HCT116 (cell line): ENCODE measurements at regions not wholly inside any gene's neighbourhood (a gene's known extent, or its start where the extent isn't known, plus 50 kb on each side); places are given as distances from the start of the nearest gene placed in this dataset.

Experiments used
- ATAC-seq: fragments of 200-7000 bp; cut with Tn5 transposase; 2 replicates; pipeline ENCODE4 v1.9.1; 2020; ENCODE audit warnings: mild to moderate bottlenecking, moderate library complexity
- BruUV-seq: library from RNA; stranded (reverse); fragments of 400-500 nt; replicated peaks from 2 replicates; lab custom pipeline; 2021; lab: Mats Ljungman, UMichigan
- CTCF ChIA-PET: fragments of 300-600 bp; sonication (Branson Sonifier 250); formaldehyde crosslinking; loops from one replicate; lab custom pipeline; 2021; ENCODE audit warnings: antibody characterized with exemption; lab: Charles Lee
- POLR2A ChIA-PET: fragments of 300-600, 350-600 bp; sonication (Branson Sonifier 250); formaldehyde crosslinking; loops from one replicate; lab custom pipeline; 2021; ENCODE audit warnings: antibody characterized with exemption; lab: Charles Lee
- RAD21 ChIA-PET, 2 experiments: fragments of 300-600 bp; sonication (Branson Sonifier 250); formaldehyde crosslinking; loops; one replicate each; lab custom pipeline; 2023; ENCODE audit warnings: low total read pairs in 2 of 2; ENCODE audit not compliant: uncharacterized antibody in 2 of 2, unreplicated experiment in 2 of 2, low non-redundant PET in 1 of 2; lab: Charles Lee
- DNase-seq: peaks from one replicate; pipeline ENCODE4 v3.0.0-alpha.2; 2010; ENCODE audit warnings: low read depth, low spot score
- H2AFZ ChIP-seq: fragments of 200-600 bp; shearing (Covaris generic), sonication (generic); 2 replicates; pipeline ENCODE4 v1.6.1; 2017; ENCODE audit warnings: low read depth, mixed run types, mixed read lengths, antibody characterized with exemption, low read length; ENCODE audit not compliant: poor library complexity, severe bottlenecking
- H3K27ac ChIP-seq: 2 replicates; pipeline ENCODE4 v1.5.1; 2012; ENCODE audit warnings: low read depth, low read length
- H3K27me3 ChIP-seq: fragments of 200-600 bp; sonication (generic); 2 replicates; pipeline ENCODE4 v1.6.1; 2016; ENCODE audit warnings: mixed run types, low read length, mixed read lengths; ENCODE audit not compliant: insufficient read depth
- H3K36me3 ChIP-seq, 2 experiments: fragments of 200-500 bp in 1 of 2; fragments of 200-600 bp in 1 of 2; sonication (Bioruptor generic) in 1 of 2; sonication (generic) in 1 of 2; 2 replicates each; pipeline versions ENCODE4 v1.5.1 to v1.6.1; 2014 to 2016; ENCODE audit warnings: low read length in 2 of 2, inconsistent platforms in 1 of 2, mixed read lengths in 1 of 2, mixed run types in 1 of 2; ENCODE audit not compliant: insufficient read depth in 2 of 2, control insufficient read depth in 1 of 2
- H3K4me1 ChIP-seq, 2 experiments: fragments of 200-600 bp in 1 of 2; sonication (generic) in 1 of 2; 2 replicates each; pipeline versions ENCODE4 v1.5.1 to v1.6.1; 2012 to 2017; ENCODE audit warnings: low read length in 2 of 2, inconsistent platforms in 1 of 2, mild to moderate bottlenecking in 1 of 2, mixed read lengths in 1 of 2, mixed run types in 1 of 2, moderate library complexity in 1 of 2; ENCODE audit not compliant: insufficient read depth in 2 of 2, control insufficient read depth in 1 of 2
- H3K4me2 ChIP-seq: fragments of 200-600 bp; sonication (generic); 2 replicates; pipeline ENCODE4 v1.6.1; 2017; ENCODE audit warnings: mixed run types, low read length, mixed read lengths
- H3K4me3 ChIP-seq, 2 experiments: fragments of 200-600 bp in 1 of 2; sonication (generic) in 1 of 2; replicated peaks in 1 of 2; 2 replicates each; pipeline ENCODE4 v1.5.1; 2011 to 2016; ENCODE audit warnings: low read length in 2 of 2, control low read depth in 1 of 2, low read depth in 1 of 2, mild to moderate bottlenecking in 1 of 2, mixed read lengths in 1 of 2, mixed run types in 1 of 2
- H3K79me2 ChIP-seq: fragments of 200-600 bp; sonication (generic); 2 replicates; pipeline ENCODE4 v1.6.1; 2017; ENCODE audit warnings: mild to moderate bottlenecking, mixed run types, low read length, moderate library complexity, mixed read lengths; ENCODE audit not compliant: insufficient read depth
- H3K9ac ChIP-seq: fragments of 200-600 bp; sonication (generic); 2 replicates; pipeline ENCODE4 v1.6.1; 2016; ENCODE audit warnings: low read length, mixed read lengths
- H3K9me2 ChIP-seq: fragments of 200-600 bp; sonication (generic), shearing (Covaris generic); 2 replicates; pipeline ENCODE4 v1.6.1; 2017; ENCODE audit warnings: mixed run types, mild to moderate bottlenecking, moderate library complexity; ENCODE audit not compliant: insufficient read depth
- H3K9me3 ChIP-seq, 2 experiments: fragments of 200-500 bp in 1 of 2; fragments of 200-600 bp in 1 of 2; sonication (Bioruptor generic) in 1 of 2; sonication (generic) in 1 of 2; 2 replicates each; pipeline ENCODE4 v1.6.1; 2014 to 2017; ENCODE audit warnings: low read length in 2 of 2, mixed read lengths in 2 of 2, inconsistent platforms in 1 of 2, low read depth in 1 of 2, mild to moderate bottlenecking in 1 of 2, mixed run types in 1 of 2, moderate library complexity in 1 of 2; ENCODE audit not compliant: control insufficient read depth in 1 of 2, insufficient read depth in 1 of 2
- H4K20me1 ChIP-seq: fragments of 200-600 bp; sonication (generic), shearing (Covaris generic); 2 replicates; pipeline ENCODE4 v1.6.1; 2017; ENCODE audit warnings: mixed run types, mild to moderate bottlenecking, moderate library complexity; ENCODE audit not compliant: insufficient read depth
- ATF3 ChIP-seq: IDR thresholded peaks from 2 replicates; pipeline ENCODE4 v1.6.1; 2012
- CBX3 ChIP-seq: IDR thresholded peaks from 2 replicates; pipeline ENCODE4 v1.6.1; 2012; ENCODE audit warnings: low read depth
- CEBPB ChIP-seq: IDR thresholded peaks from 2 replicates; pipeline ENCODE4 v1.6.1; 2012; ENCODE audit warnings: low read depth
- CTCF ChIP-seq, 3 experiments: fragments of 200-600 bp in 1 of 3; sonication (generic) in 1 of 3; IDR thresholded peaks in 2 of 3; conservative IDR thresholded peaks in 1 of 3; 2 replicates each; pipeline ENCODE4 v1.5.1; 2012 to 2017; ENCODE audit warnings: low read depth in 2 of 3, low read length in 2 of 3, antibody characterized with exemption in 1 of 3, borderline replicate concordance in 1 of 3, control low read depth in 1 of 3, mild to moderate bottlenecking in 1 of 3, mixed read lengths in 1 of 3, mixed run types in 1 of 3, moderate library complexity in 1 of 3; ENCODE audit not compliant: insufficient read depth in 1 of 3
- ELF1 ChIP-seq: IDR thresholded peaks from 2 replicates; pipeline ENCODE4 v1.6.1; 2012; ENCODE audit warnings: low read depth, borderline replicate concordance
- EZH2 ChIP-seq: fragments of 200-600 bp; sonication (generic); IDR thresholded peaks from 2 replicates; pipeline ENCODE4 v1.6.1; 2017; ENCODE audit warnings: antibody characterized with exemption, mixed run types
- EZH2phosphoT487 ChIP-seq: fragments of 200-600 bp; IDR thresholded peaks from 2 replicates; pipeline ENCODE4 v1.6.1; 2018; ENCODE audit warnings: antibody characterized with exemption, borderline replicate concordance
- FOSL1 ChIP-seq: IDR thresholded peaks from 2 replicates; pipeline ENCODE4 v1.6.1; 2012; ENCODE audit warnings: low read depth
- JUND ChIP-seq: IDR thresholded peaks from 2 replicates; pipeline ENCODE4 v1.6.1; 2012
- POLR2A ChIP-seq: IDR thresholded peaks from 2 replicates; pipeline ENCODE4 v1.7.0; 2011; ENCODE audit warnings: borderline replicate concordance; ENCODE audit not compliant: insufficient read depth, insufficient read length; ENCODE audit errors: extremely low read depth
- POLR2AphosphoS5 ChIP-seq: IDR thresholded peaks from 2 replicates; pipeline ENCODE4 v1.6.1; 2011; ENCODE audit warnings: mild to moderate bottlenecking, low read depth, low read length, moderate library complexity
- REST ChIP-seq: IDR thresholded peaks from 2 replicates; pipeline ENCODE4 v1.6.1; 2012; ENCODE audit warnings: low read depth
- SIN3A ChIP-seq: IDR thresholded peaks from 2 replicates; pipeline ENCODE4 v1.6.1; 2012; ENCODE audit warnings: low read depth
- SRF ChIP-seq: IDR thresholded peaks from 2 replicates; pipeline ENCODE4 v1.6.1; 2012; ENCODE audit warnings: low read depth
- TCF7L2 ChIP-seq: IDR thresholded peaks from 2 replicates; pipeline ENCODE4 v1.7.0; 2011; ENCODE audit warnings: borderline replicate concordance, inconsistent platforms; ENCODE audit not compliant: insufficient read depth, insufficient read length; ENCODE audit errors: extremely low read depth
- ZFX ChIP-seq: fragments of 450-650 bp; IDR thresholded peaks from 2 replicates; pipeline ENCODE4 v1.6.1; 2017
- ZNF274 ChIP-seq: fragments of 200-500 bp; sonication (Bioruptor generic); IDR thresholded peaks from 2 replicates; pipeline ENCODE4 v1.6.1; 2014; ENCODE audit warnings: mild to moderate bottlenecking, low read depth, low read length, inconsistent platforms
- intact Hi-C: fragments of 100-400 bp; cut with micrococcal nuclease; formaldehyde crosslinking; loops from 2 replicates; pipeline ENCODE4 v1.10.0; 2022
- TF ChIP-seq, protein P1 (sequence below): IDR thresholded peaks from 2 replicates; pipeline ENCODE4 v1.6.1; 2011; ENCODE audit warnings: mild to moderate bottlenecking, low read length, moderate library complexity; ENCODE audit not compliant: insufficient replicate concordance; ENCODE audit errors: extremely low read depth

GRCh38 chr11:104476898-104477297, 313.0 kb upstream of the PDGFD start:
- Histone ChIP-seq H4K20me1 (no peaks in the 10 kb centered on the region), H3K27me3 (no peaks in the 10 kb centered on the region), H3K9ac (no peak overlapping the region), H3K27ac (no peak overlapping the region), H3K4me1 (no peaks in the 10 kb centered on the region), H3K9me3 (no peaks in the 10 kb centered on the region), H3K4me2 (no peak overlapping the region), H3K4me3 (no peak overlapping the region), H3K79me2 (no peaks in the 10 kb centered on the region), H3K36me3 (no peaks in the 10 kb centered on the region), H3K9me2 (no peaks in the 10 kb centered on the region), H2AFZ (no peak overlapping the region)
- ATAC-seq: no peak
- no TSS peak for BruUV-seq
- intact Hi-C loops: no loop called here
- ChIA-PET CTCF (no interaction called here), POLR2A (no interaction called here), RAD21 (no interaction called here)
- TF ChIP-seq CTCF (IDR thresholded peaks at IDR 0.05 in 2 of 3, conservative IDR thresholded peaks at IDR 0.05 in 1 of 3; ENCODE audit: borderline replicate concordance in 1 of 3, insufficient read depth in 1 of 3, low read depth in 2 of 3, low read length in 2 of 3) (no peak), CBX3 (no peak), POLR2AphosphoS5 (no peak), POLR2A (no peak), SRF (no peak), SIN3A (no peak), ELF1 (no peak), ATF3 (no peak), REST (no peak), EZH2 (no peak), ZFX (no peak), TCF7L2 (no peak), ZNF274 (no peak), CEBPB (no peak), EZH2phosphoT487 (no peak), JUND (no peak), FOSL1 (no peak)
- TF ChIP-seq, protein P1, sequence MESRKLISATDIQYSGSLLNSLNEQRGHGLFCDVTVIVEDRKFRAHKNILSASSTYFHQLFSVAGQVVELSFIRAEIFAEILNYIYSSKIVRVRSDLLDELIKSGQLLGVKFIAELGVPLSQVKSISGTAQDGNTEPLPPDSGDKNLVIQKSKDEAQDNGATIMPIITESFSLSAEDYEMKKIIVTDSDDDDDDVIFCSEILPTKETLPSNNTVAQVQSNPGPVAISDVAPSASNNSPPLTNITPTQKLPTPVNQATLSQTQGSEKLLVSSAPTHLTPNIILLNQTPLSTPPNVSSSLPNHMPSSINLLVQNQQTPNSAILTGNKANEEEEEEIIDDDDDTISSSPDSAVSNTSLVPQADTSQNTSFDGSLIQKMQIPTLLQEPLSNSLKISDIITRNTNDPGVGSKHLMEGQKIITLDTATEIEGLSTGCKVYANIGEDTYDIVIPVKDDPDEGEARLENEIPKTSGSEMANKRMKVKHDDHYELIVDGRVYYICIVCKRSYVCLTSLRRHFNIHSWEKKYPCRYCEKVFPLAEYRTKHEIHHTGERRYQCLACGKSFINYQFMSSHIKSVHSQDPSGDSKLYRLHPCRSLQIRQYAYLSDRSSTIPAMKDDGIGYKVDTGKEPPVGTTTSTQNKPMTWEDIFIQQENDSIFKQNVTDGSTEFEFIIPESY: no peak
- no peak for DNase-seq
